Breast epithelium (tissue), 4 donors: ENCODE measurements at regions not wholly inside any gene's neighbourhood (a gene's known extent, or its start where the extent isn't known, plus 50 kb on each side); places are given as distances from the start of the nearest gene placed in this dataset.

Experiments used
- DNase-seq, 2 donors: peaks; one replicate each; pipeline ENCODE4 v3.0.0-alpha.2; 2019; ENCODE audit warnings: low spot score in 2 of 2
- H3K27ac ChIP-seq, 2 donors: fragments of 200-600 bp; sonication (generic) in 1 of 2; one replicate each; pipeline ENCODE4 v1.5.1; 2016 to 2019; ENCODE audit warnings: mild to moderate bottlenecking in 1 of 2
- H3K27me3 ChIP-seq, 2 donors: fragments of 200-600 bp; sonication (generic) in 1 of 2; one replicate each; pipeline versions ENCODE4 v1.5.1 to v1.6.0; 2017 to 2019; ENCODE audit warnings: control low read depth in 1 of 2, mild to moderate bottlenecking in 1 of 2
- H3K36me3 ChIP-seq: fragments of 200-600 bp; one replicate; pipeline ENCODE4 v1.5.1; 2019
- H3K4me1 ChIP-seq, 2 donors: fragments of 200-600 bp; sonication (generic); one replicate each; pipeline ENCODE4 v1.5.1; 2016 to 2019; ENCODE audit warnings: control low read depth in 1 of 2
- H3K4me3 ChIP-seq, 3 donors: fragments of 200-600 bp; sonication (generic); 1 replicate in 2 of 3; 2 replicates in 1 of 3; pipeline ENCODE4 v1.5.1; 2016 to 2019; ENCODE audit warnings: mild to moderate bottlenecking in 3 of 3, moderate library complexity in 2 of 3
- H3K9me3 ChIP-seq, 2 donors: fragments of 200-600 bp; sonication (generic) in 1 of 2; one replicate each; pipeline ENCODE4 v1.5.1; 2016 to 2019; ENCODE audit warnings: control low read depth in 1 of 2
- CTCF ChIP-seq, 3 donors: fragments of 450-650 bp; IDR thresholded peaks; one replicate each; pipeline ENCODE4 v1.5.1; 2016 to 2017; ENCODE audit warnings: antibody characterized with exemption in 3 of 3, mild to moderate bottlenecking in 3 of 3, moderate library complexity in 3 of 3
- POLR2A ChIP-seq: fragments of 450-650 bp; IDR thresholded peaks from one replicate; pipeline ENCODE4 v1.6.1; 2016; ENCODE audit warnings: antibody characterized with exemption, mild to moderate bottlenecking, moderate library complexity
- POLR2AphosphoS5 ChIP-seq, 3 donors: sonication (generic); formaldehyde crosslinking; IDR thresholded peaks; one replicate each; pipeline ENCODE4 v1.6.1; 2017; ENCODE audit warnings: antibody characterized with exemption in 3 of 3
- intact Hi-C: fragments of 100-400 bp; cut with DNase I; formaldehyde crosslinking; loops from one replicate; pipeline ENCODE4 v1.15.1; 2023; ENCODE audit warnings: low total_unique reads

GRCh38 chr14:81655423-81656314 lies 122.0 kb upstream of the SEL1L start:
- intact Hi-C loops, result no loop called here
- Histone ChIP-seq H3K27me3 (no peaks in the 10 kb centered on the region), H3K27ac (peak overlapping the region in 1 of 2 donors; percentile 55)

GRCh38 chr14:81656811-81657210 lies 123.2 kb upstream of the SEL1L start:
- Histone ChIP-seq H3K27me3 (no peaks in the 10 kb centered on the region), H3K27ac (peak overlapping the region in 1 of 2 donors; percentile 55), H3K36me3 (no peaks in the 10 kb centered on the region), H3K4me3 (no peak overlapping the region), H3K4me1 (no peaks in the 10 kb centered on the region), H3K9me3 (no peaks in the 10 kb centered on the region)
- intact Hi-C loops, result no loop called here
- no peak for TF ChIP-seq CTCF (IDR thresholded peaks at IDR 0.05)
- TF ChIP-seq POLR2AphosphoS5 (IDR thresholded peaks at IDR 0.05), result no peak
- no peak for TF ChIP-seq POLR2A
- no peak for DNase-seq

More at GRCh38 chr14:81655423-81656314, 122.0 kb upstream of the SEL1L start:
- Histone ChIP-seq H3K36me3 (no peaks in the 10 kb centered on the region), H3K9me3 (no peaks in the 10 kb centered on the region), H3K4me1 (no peaks in the 10 kb centered on the region), H3K4me3 (no peak overlapping the region)
- no peak for DNase-seq
- TF ChIP-seq POLR2A (no peak), POLR2AphosphoS5 (IDR thresholded peaks at IDR 0.05) (no peak), CTCF (IDR thresholded peaks at IDR 0.05) (no peak)

- Histone ChIP-seq H3K9me3 (no peaks in the 10 kb centered on the region), H3K4me1 (no peaks in the 10 kb centered on the region), H3K36me3 (no peaks in the 10 kb centered on the region), H3K27me3 (no peaks in the 10 kb centered on the region), H3K4me3 (no peak overlapping the region), H3K27ac (no peak overlapping the region)
- TF ChIP-seq POLR2AphosphoS5 (IDR thresholded peaks at IDR 0.05), result no peak
- TF ChIP-seq CTCF (IDR thresholded peaks at IDR 0.05), result no peak
- TF ChIP-seq POLR2A, result no peak
- no peak for DNase-seq
- intact Hi-C loops, result no loop called here
These were observed 128.4 kb upstream of the SEL1L start for GRCh38 chr14:81662066-81662465.

- intact Hi-C loops, result no loop called here
- Histone ChIP-seq H3K27ac (no peak overlapping the region), H3K4me3 (no peak overlapping the region), H3K4me1 (no peaks in the 10 kb centered on the region), H3K9me3 (no peaks in the 10 kb centered on the region), H3K36me3 (no peaks in the 10 kb centered on the region), H3K27me3 (no peaks in the 10 kb centered on the region)
- DNase-seq, result no peak
- TF ChIP-seq POLR2A (no peak), CTCF (IDR thresholded peaks at IDR 0.05) (no peak), POLR2AphosphoS5 (IDR thresholded peaks at IDR 0.05) (no peak)
These were observed 129.0 kb upstream of the SEL1L start for GRCh38 chr14:81662570-81663197.
